Colonic mucosa (tissue), 4 donors: ENCODE measurements at regions not wholly inside any gene's neighbourhood (a gene's known extent, or its start where the extent isn't known, plus 50 kb on each side); places are given as distances from the start of the nearest gene placed in this dataset.

Source experiments
- DNase-seq: peaks from one replicate; pipeline ENCODE4 v3.0.0-alpha.2; 2020
- H3K27ac ChIP-seq: fragments of 200-600 bp; one replicate; pipeline ENCODE4 v1.8.0; 2021
- H3K27me3 ChIP-seq: fragments of 200-600 bp; one replicate; pipeline ENCODE4 v1.8.0; 2021
- H3K36me3 ChIP-seq: fragments of 200-600 bp; one replicate; pipeline ENCODE4 v1.8.0; 2021
- H3K4me1 ChIP-seq: fragments of 200-600 bp; one replicate; pipeline ENCODE4 v1.8.0; 2021; ENCODE audit warnings: mild to moderate bottlenecking
- H3K4me3 ChIP-seq: fragments of 200-600 bp; one replicate; pipeline ENCODE4 v1.8.0; 2021
- H3K9ac ChIP-seq, 2 donors: one replicate each; pipeline ENCODE4 v1.7.0; 2013; ENCODE audit warnings: control low read depth in 2 of 2, low read depth in 2 of 2, low read length in 2 of 2
- H3K9me3 ChIP-seq: fragments of 200-600 bp; one replicate; pipeline ENCODE4 v1.8.0; 2021
- CTCF ChIP-seq: fragments of 200-600 bp; IDR thresholded peaks from one replicate; pipeline ENCODE4 v1.8.0; 2022; ENCODE audit warnings: antibody characterized with exemption, mild to moderate bottlenecking
- intact Hi-C: fragments of 100-400 bp; cut with DNase I; formaldehyde crosslinking; loops from one replicate; pipeline ENCODE4 v1.14.1; 2022
- donor health status: healthy.
- donor health status: DM: no; HTN: no; CAD: no.
- donor health status: DM: no; HTN: no; CAD: no.

GRCh38 chr4:45120163-45120562 is 393.8 kb upstream of the GNPDA2 start:
- H3K4me1 ChIP-seq = no peaks in the 10 kb centered on the region
- no peaks in the 10 kb centered on the region for H3K36me3 ChIP-seq
- H3K9me3 ChIP-seq = no peaks in the 10 kb centered on the region
- no peak for DNase-seq
- no peak overlapping the region for H3K9ac ChIP-seq
- intact Hi-C loops = no loop called here
- H3K4me3 ChIP-seq = no peak overlapping the region
- H3K27me3 ChIP-seq = no peaks in the 10 kb centered on the region
- TF ChIP-seq CTCF = no peak
- H3K27ac ChIP-seq = no peak overlapping the region

- no peak overlapping the region for H3K9ac ChIP-seq
- no peaks in the 10 kb centered on the region for H3K4me1 ChIP-seq
- no peaks in the 10 kb centered on the region for H3K36me3 ChIP-seq
- H3K27me3 ChIP-seq = no peaks in the 10 kb centered on the region
- TF ChIP-seq CTCF = no peak
- no peak overlapping the region for H3K4me3 ChIP-seq
- no peak overlapping the region for H3K27ac ChIP-seq
- intact Hi-C loops = no loop called here
- H3K9me3 ChIP-seq = no peaks in the 10 kb centered on the region
- no peak for DNase-seq
Observed at GRCh38 chr4:45119376-45119775, 393.0 kb upstream of the GNPDA2 start.

- H3K9ac ChIP-seq = no peak overlapping the region
- no peaks in the 10 kb centered on the region for H3K36me3 ChIP-seq
- no peak for DNase-seq
- no peaks in the 10 kb centered on the region for H3K9me3 ChIP-seq
- no peak overlapping the region for H3K27ac ChIP-seq
- H3K4me3 ChIP-seq = no peak overlapping the region
- intact Hi-C loops = no loop called here
- TF ChIP-seq CTCF = no peak
- no peaks in the 10 kb centered on the region for H3K4me1 ChIP-seq
- no peaks in the 10 kb centered on the region for H3K27me3 ChIP-seq
Observed at GRCh38 chr4:45102716-45103115, 376.4 kb upstream of the GNPDA2 start.

GRCh38 chr4:45100956-45101818 is 374.8 kb upstream of the GNPDA2 start:
- Histone ChIP-seq H3K27ac (no peak overlapping the region), H3K27me3 (no peaks in the 10 kb centered on the region), H3K9me3 (no peaks in the 10 kb centered on the region), H3K36me3 (no peaks in the 10 kb centered on the region), H3K9ac (no peak overlapping the region), H3K4me1 (no peaks in the 10 kb centered on the region), H3K4me3 (no peak overlapping the region)
- DNase-seq = no peak
- no peak for TF ChIP-seq CTCF
- intact Hi-C loops = no loop called here

- Histone ChIP-seq H3K27ac (no peak overlapping the region), H3K4me3 (no peak overlapping the region), H3K36me3 (no peaks in the 10 kb centered on the region), H3K4me1 (no peaks in the 10 kb centered on the region), H3K9ac (no peak overlapping the region), H3K27me3 (no peaks in the 10 kb centered on the region), H3K9me3 (no peaks in the 10 kb centered on the region)
- intact Hi-C loops = no loop called here
- TF ChIP-seq CTCF = no peak
- no peak for DNase-seq
Observed at GRCh38 chr4:45099471-45099870, 373.1 kb upstream of the GNPDA2 start.
